Panc1 (cell line): ENCODE measurements at regions not wholly inside any gene's neighbourhood (a gene's known extent, or its start where the extent isn't known, plus 50 kb on each side); places are given as distances from the start of the nearest gene placed in this dataset.

Source experiments
- ATAC-seq: fragments of 200-7000 bp; cut with Tn5 transposase; 2 replicates; pipeline ENCODE4 v1.9.1; 2020; ENCODE audit warnings: mild to moderate bottlenecking, moderate library complexity
- BruUV-seq: library from RNA; stranded (reverse); fragments of 400-500 nt; replicated peaks from 2 replicates; lab custom pipeline; 2021; lab: Mats Ljungman, UMichigan
- CTCF ChIA-PET: fragments of 300-600 bp; sonication (Branson Sonifier 250); formaldehyde crosslinking; loops from one replicate; lab custom pipeline; 2022; ENCODE audit warnings: antibody characterized with exemption; lab: Charles Lee
- POLR2A ChIA-PET: fragments of 300-600 bp; sonication (Branson Sonifier 250); formaldehyde crosslinking; loops from one replicate; lab custom pipeline; 2022; ENCODE audit warnings: antibody characterized with exemption; lab: Charles Lee
- DNase-seq: peaks from one replicate; pipeline ENCODE4 v3.0.0-alpha.2; 2010; ENCODE audit warnings: low read depth, low spot score
- H3K27ac ChIP-seq: 2 replicates; pipeline ENCODE4 v1.5.1; 2011; ENCODE audit warnings: mild to moderate bottlenecking, low read length, inconsistent platforms
- H3K27me3 ChIP-seq: fragments of 200-500 bp; sonication (Bioruptor generic); 2 replicates; pipeline ENCODE4 v1.6.0; 2014; ENCODE audit warnings: low read length, inconsistent platforms; ENCODE audit not compliant: control insufficient read depth, insufficient read depth
- H3K36me3 ChIP-seq: fragments of 200-500 bp; sonication (Bioruptor generic); 2 replicates; pipeline ENCODE4 v1.5.1; 2014; ENCODE audit warnings: inconsistent platforms, mild to moderate bottlenecking, low read length, moderate library complexity; ENCODE audit not compliant: control insufficient read depth, insufficient read depth
- H3K4me1 ChIP-seq: 2 replicates; pipeline ENCODE4 v1.5.1; 2011; ENCODE audit warnings: inconsistent platforms, mild to moderate bottlenecking, low read length, moderate library complexity; ENCODE audit not compliant: control insufficient read depth, insufficient read depth
- H3K4me3 ChIP-seq, 2 experiments: 2 replicates each; pipeline ENCODE4 v1.5.1; 2011 to 2012; ENCODE audit warnings: low read depth in 2 of 2, low read length in 2 of 2, mild to moderate bottlenecking in 2 of 2, inconsistent platforms in 1 of 2, moderate library complexity in 1 of 2
- H3K9me3 ChIP-seq: fragments of 200-500 bp; sonication (Bioruptor generic); 2 replicates; pipeline ENCODE4 v1.5.1; 2014; ENCODE audit warnings: low read depth, mild to moderate bottlenecking, inconsistent platforms, low read length, moderate library complexity; ENCODE audit not compliant: control insufficient read depth, insufficient read depth
- CTCF ChIP-seq: fragments of 450-650 bp; IDR thresholded peaks from 2 replicates; pipeline ENCODE4 v1.5.1; 2017; ENCODE audit warnings: mild to moderate bottlenecking
- POLR2AphosphoS5 ChIP-seq: IDR thresholded peaks from 2 replicates; pipeline ENCODE4 v1.6.1; 2012; ENCODE audit warnings: mild to moderate bottlenecking, low read depth, low read length, moderate library complexity
- REST ChIP-seq, 2 experiments: IDR thresholded peaks; 2 replicates each; pipeline ENCODE4 v1.6.1; 2011 to 2012; ENCODE audit warnings: low read depth in 2 of 2, control low read depth in 1 of 2, low read length in 1 of 2, mild to moderate bottlenecking in 1 of 2, moderate library complexity in 1 of 2; ENCODE audit not compliant: insufficient read depth in 1 of 2
- SIN3A ChIP-seq: IDR thresholded peaks from 2 replicates; pipeline ENCODE4 v1.6.1; 2012; ENCODE audit warnings: low read depth, mild to moderate bottlenecking, low read length, moderate library complexity, borderline replicate concordance; ENCODE audit not compliant: insufficient read depth
- TCF7L2 ChIP-seq: IDR thresholded peaks from 2 replicates; pipeline ENCODE4 v1.6.1; 2011; ENCODE audit warnings: mild to moderate bottlenecking, low read depth, low read length, inconsistent platforms
- in situ Hi-C: cut with HindIII; loops from 2 replicates; pipeline ENCODE4 v1.10.0; 2016; ENCODE audit warnings: low sequenced_read_pairs, low pct_unique_long_range_greater_than_20kb
- intact Hi-C: fragments of 100-400 bp; cut with micrococcal nuclease; formaldehyde crosslinking; loops from one replicate; pipeline ENCODE4 v1.10.0; 2022; ENCODE audit not compliant: unreplicated experiment

- no peak for TF ChIP-seq CTCF
- TF ChIP-seq POLR2AphosphoS5 = no peak
- TF ChIP-seq TCF7L2 = no peak
- no peak for TF ChIP-seq SIN3A
- no peak for TF ChIP-seq REST (IDR thresholded peaks at IDR 0.05; ENCODE audit: insufficient read depth in 1 of 2, low read depth in 2 of 2, low read length in 1 of 2)
- Histone ChIP-seq H3K4me3 (no peak overlapping the region), H3K9me3 (no peaks in the 10 kb centered on the region), H3K36me3 (no peaks in the 10 kb centered on the region), H3K27me3 (no peaks in the 10 kb centered on the region), H3K27ac (no peak overlapping the region), H3K4me1 (no peaks in the 10 kb centered on the region)
- ChIA-PET CTCF (no interaction called here), POLR2A (no interaction called here)
- no peak for ATAC-seq
- DNase-seq = no peak
- intact Hi-C loops (no loop called here), in situ Hi-C loops (no loop called here)
- no TSS peak for BruUV-seq
These were observed 239.6 kb downstream of the PARM1 start for GRCh38 chr4:75172551-75172950.

- H3K27me3 ChIP-seq = no peaks in the 10 kb centered on the region
- no peaks in the 10 kb centered on the region for H3K36me3 ChIP-seq
- no TSS peak for BruUV-seq
- H3K9me3 ChIP-seq = no peaks in the 10 kb centered on the region
- no peak for ATAC-seq
- in situ Hi-C loops = no loop called here
- no peaks in the 10 kb centered on the region for H3K4me1 ChIP-seq
- TF ChIP-seq REST (IDR thresholded peaks at IDR 0.05; ENCODE audit: insufficient read depth in 1 of 2, low read depth in 2 of 2, low read length in 1 of 2) = no peak
- TF ChIP-seq SIN3A = no peak
- TF ChIP-seq CTCF = no peak
- no peak for TF ChIP-seq TCF7L2
- TF ChIP-seq POLR2AphosphoS5 = no peak
- CTCF ChIA-PET = no interaction called here
- DNase-seq = no peak
- no peak overlapping the region for H3K4me3 ChIP-seq
- intact Hi-C loops = no loop called here
- POLR2A ChIA-PET = no interaction called here
- H3K27ac ChIP-seq = no peak overlapping the region
These were observed 236.5 kb downstream of the PARM1 start for GRCh38 chr4:75169427-75169826.
